Osteoblast (primary cell): ENCODE measurements at regions not wholly inside any gene's neighbourhood (a gene's known extent, or its start where the extent isn't known, plus 50 kb on each side); places are given as distances from the start of the nearest gene placed in this dataset.
A peak's percentile ranks its signal among the peaks of the same experiment; 100 is the strongest.
"Not testable (repeated sequence)": the region's sequence is repeated elsewhere in the genome, so short reads cannot be mapped to it uniquely, and the experiment has no call there.

Experiments
- DNase-seq: peaks from one replicate; pipeline ENCODE4 v3.0.0; 2011; ENCODE audit warnings: low spot score, mixed read lengths; ENCODE audit not compliant: insufficient read length; ENCODE audit errors: missing footprints
- H2AFZ ChIP-seq: 2 replicates; pipeline ENCODE4 v1.6.0; 2011; ENCODE audit warnings: mild to moderate bottlenecking, low read length
- H3K27ac ChIP-seq: 2 replicates; pipeline ENCODE4 v1.5.1; 2011; ENCODE audit warnings: mild to moderate bottlenecking, low read depth, low read length, moderate library complexity
- H3K27me3 ChIP-seq: 2 replicates; pipeline ENCODE4 v1.6.0; 2012; ENCODE audit warnings: mild to moderate bottlenecking, control low read depth, inconsistent platforms, low read length, moderate library complexity; ENCODE audit not compliant: insufficient read depth
- H3K36me3 ChIP-seq: 2 replicates; pipeline ENCODE4 v1.5.1; 2011; ENCODE audit warnings: mild to moderate bottlenecking, low read length, control low read depth, moderate library complexity; ENCODE audit not compliant: insufficient read depth
- H3K4me1 ChIP-seq: 2 replicates; pipeline ENCODE4 v1.5.1; 2011; ENCODE audit warnings: mild to moderate bottlenecking, low read length, control low read depth, moderate library complexity; ENCODE audit not compliant: insufficient read depth
- H3K4me2 ChIP-seq: 2 replicates; pipeline ENCODE4 v1.6.0; 2011; ENCODE audit warnings: mild to moderate bottlenecking, low read length; ENCODE audit not compliant: insufficient read depth
- H3K4me3 ChIP-seq: fragments of 200-600 bp; sonication (generic); 3 replicates; pipeline ENCODE4 v1.5.1; 2012; ENCODE audit warnings: mild to moderate bottlenecking, low read length, inconsistent platforms; ENCODE audit not compliant: insufficient read depth
- H3K79me2 ChIP-seq: 2 replicates; pipeline ENCODE4 v1.6.0; 2012; ENCODE audit warnings: mild to moderate bottlenecking, low read length, control low read depth, inconsistent platforms; ENCODE audit not compliant: insufficient read depth
- H3K9me3 ChIP-seq: 2 replicates; pipeline ENCODE4 v1.5.1; 2011; ENCODE audit warnings: low read depth, low read length, control low read depth
- H4K20me1 ChIP-seq: 2 replicates; pipeline ENCODE4 v1.6.0; 2012; ENCODE audit warnings: mild to moderate bottlenecking, low read length, control low read depth; ENCODE audit not compliant: insufficient read depth
- CTCF ChIP-seq: IDR thresholded peaks from 2 replicates; pipeline ENCODE4 v1.5.1; 2011; ENCODE audit warnings: mild to moderate bottlenecking, low read depth, low read length, moderate library complexity; ENCODE audit errors: extremely low read depth

DNA sequence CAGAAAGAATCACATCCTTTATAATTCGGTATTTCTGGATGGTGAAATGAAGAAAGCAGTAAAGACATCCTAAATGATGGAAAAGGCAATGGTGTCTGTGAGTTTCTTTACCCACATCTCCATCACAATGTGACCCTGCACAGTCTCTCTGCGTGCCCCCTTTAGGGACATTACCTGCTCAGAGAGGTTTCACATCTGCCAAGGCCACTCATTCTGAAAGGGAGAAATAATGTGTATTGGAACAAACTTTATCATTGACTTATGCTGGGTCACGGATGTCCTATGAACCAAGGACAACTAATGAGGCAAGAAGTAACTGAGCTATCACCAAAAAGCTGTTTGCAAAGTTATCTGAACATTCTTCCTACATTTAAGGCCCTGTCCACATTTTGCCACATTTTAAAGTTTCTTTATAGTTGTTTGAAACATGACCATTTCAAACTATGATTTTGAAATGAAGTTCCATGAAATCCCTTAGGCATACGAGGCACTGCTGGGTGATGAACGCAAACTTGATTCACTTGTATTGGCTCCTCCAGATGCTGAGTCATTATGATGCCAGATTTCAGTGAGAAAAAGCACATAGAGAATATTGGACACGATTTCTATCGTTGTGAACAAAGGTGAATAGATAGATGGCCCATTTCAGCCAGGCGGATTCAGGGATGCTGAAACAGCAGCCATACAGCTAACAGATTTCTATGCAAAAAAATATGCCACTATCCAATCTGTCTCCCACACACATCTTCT lies 63.5 kb upstream of the HMGB1 start:
- no peak for TF ChIP-seq CTCF
- Histone ChIP-seq H3K27ac (no peak overlapping the region), H3K27me3 (no peaks in the 10 kb centered on the region), H2AFZ (no peak overlapping the region), H3K4me1 (peaks cover 3% of the 10 kb centered on the region), H3K4me3 (no peak overlapping the region), H3K4me2 (no peak overlapping the region), H3K9me3 (no peaks in the 10 kb centered on the region), H3K79me2 (no peaks in the 10 kb centered on the region), H4K20me1 (no peaks in the 10 kb centered on the region), H3K36me3 (no peaks in the 10 kb centered on the region)
- DNase-seq, result no peak

GRCh38 chr13:30535046-30535445 lies 69.3 kb upstream of the HMGB1 start:
- Histone ChIP-seq H3K9me3 (no peaks in the 10 kb centered on the region), H3K36me3 (no peaks in the 10 kb centered on the region), H3K4me1 (no peaks in the 10 kb centered on the region), H3K4me2 (no peak overlapping the region), H3K27me3 (no peaks in the 10 kb centered on the region), H3K79me2 (no peaks in the 10 kb centered on the region), H2AFZ (no peak overlapping the region), H3K4me3 (no peak overlapping the region), H3K27ac (no peak overlapping the region), H4K20me1 (no peaks in the 10 kb centered on the region)
- peak; percentile 64 for DNase-seq
- TF ChIP-seq CTCF, result no peak

GRCh38 chr13:30545320-30545719 lies 72.4 kb upstream of the USPL1 start:
- TF ChIP-seq CTCF, result no peak
- Histone ChIP-seq H2AFZ (no peak overlapping the region), H4K20me1 (no peaks in the 10 kb centered on the region), H3K4me1 (no peaks in the 10 kb centered on the region), H3K4me2 (no peak overlapping the region), H3K4me3 (no peak overlapping the region), H3K79me2 (no peaks in the 10 kb centered on the region), H3K27ac (no peak overlapping the region), H3K9me3 (no peaks in the 10 kb centered on the region), H3K27me3 (peaks cover 4% of the 10 kb centered on the region), H3K36me3 (no peaks in the 10 kb centered on the region)
- DNase-seq, result no peak

- H3K27ac ChIP-seq, DNase-seq, H3K27me3 ChIP-seq, H3K4me3 ChIP-seq, H2AFZ ChIP-seq, H3K79me2 ChIP-seq, H4K20me1 ChIP-seq, H3K9me3 ChIP-seq, H3K4me1 ChIP-seq, H3K36me3 ChIP-seq, H3K4me2 ChIP-seq: not testable (repeated sequence)
Measured at GRCh38 chr13:30548046-30548445, 69.7 kb upstream of the USPL1 start.
